HG02870 (cell line): ENCODE measurements at regions not wholly inside any gene's neighbourhood (a gene's known extent, or its start where the extent isn't known, plus 50 kb on each side); places are given as distances from the start of the nearest gene placed in this dataset.
A peak's percentile ranks its signal among the peaks of the same experiment; 100 is the strongest.

ENCODE experiments used
- ATAC-seq: cut with Tn5 transposase; IDR thresholded peaks from one replicate; pipeline ENCODE4 v1.9.1; 2021; ENCODE audit warnings: mild to moderate bottlenecking, moderate library complexity; ENCODE audit not compliant: unreplicated experiment

DNA sequence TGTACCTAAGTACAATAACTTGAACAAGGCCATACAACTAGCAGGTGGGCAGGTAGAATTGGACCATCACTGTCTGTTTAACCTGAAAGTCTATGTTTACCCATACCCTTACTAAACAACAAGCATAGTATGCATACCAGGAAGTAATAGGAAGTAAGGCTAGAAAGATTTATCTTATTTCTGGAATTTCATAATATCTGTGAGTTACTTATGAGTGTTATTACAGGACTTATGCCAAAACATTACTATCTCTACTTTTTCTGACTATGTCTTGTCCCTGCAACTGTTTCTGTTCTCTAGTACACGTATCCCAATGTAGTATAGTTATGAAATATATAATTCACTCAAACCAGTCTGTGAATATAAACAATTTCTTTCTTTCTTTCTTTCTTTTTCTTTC lies 1400.8 kb upstream of the TENM4 start:
- no peak for ATAC-seq

- ATAC-seq: peak; percentile 66
Measured at GRCh38 chr11:80838153-80838552, 1397.3 kb upstream of the TENM4 start.

GRCh38 chr11:80837051-80837450 lies 1396.2 kb upstream of the TENM4 start:
- no peak for ATAC-seq

- ATAC-seq: no peak
Measured at GRCh38 chr11:80831374-80831773, 1390.5 kb upstream of the TENM4 start.

DNA sequence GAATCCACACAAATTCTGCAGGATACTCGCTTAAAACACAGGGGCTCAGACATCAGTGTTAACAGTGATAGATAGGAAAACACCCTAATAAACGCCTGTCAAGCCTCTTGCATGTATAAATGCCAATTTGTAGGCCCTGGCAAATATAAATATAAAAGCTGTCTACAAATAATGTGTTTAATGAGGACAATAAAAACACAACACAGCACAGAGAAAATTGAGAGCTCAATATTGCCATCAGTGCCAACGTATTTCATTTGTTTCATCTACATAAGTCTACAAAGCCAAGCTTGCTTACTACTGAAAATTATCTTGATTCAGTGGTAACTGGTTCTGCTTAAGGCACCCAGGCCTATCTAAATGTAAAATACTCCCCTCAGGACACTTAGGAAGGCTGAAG lies 1387.0 kb upstream of the TENM4 start:
- ATAC-seq: no peak

- no peak for ATAC-seq
Measured at GRCh38 chr11:80826808-80827207, 1386.0 kb upstream of the TENM4 start.

DNA sequence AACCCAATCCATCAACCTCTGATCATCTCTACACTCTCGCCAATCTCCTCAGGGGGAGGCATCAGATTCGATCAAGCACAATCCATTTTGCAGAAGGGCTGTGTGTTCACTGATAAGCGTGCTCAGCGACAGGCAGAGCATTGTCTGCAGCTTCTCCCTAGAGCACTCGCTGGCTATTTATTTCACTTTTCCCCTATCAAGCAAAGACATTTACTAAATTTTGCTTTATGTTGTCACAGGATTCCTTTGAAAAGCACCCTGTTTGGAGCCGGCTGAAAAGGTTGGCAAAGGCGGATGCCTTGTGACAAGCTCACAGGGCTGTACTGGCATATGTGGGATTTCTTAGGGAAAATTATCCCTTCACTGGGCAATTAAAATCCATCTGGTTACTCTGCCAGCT lies 1381.5 kb upstream of the TENM4 start:
- ATAC-seq: no peak

- ATAC-seq: no peak
Measured at GRCh38 chr11:80819271-80819670, 1378.4 kb upstream of the TENM4 start.

- peak; percentile 37 for ATAC-seq
Measured at GRCh38 chr11:80816966-80817365, 1376.1 kb upstream of the TENM4 start.

DNA sequence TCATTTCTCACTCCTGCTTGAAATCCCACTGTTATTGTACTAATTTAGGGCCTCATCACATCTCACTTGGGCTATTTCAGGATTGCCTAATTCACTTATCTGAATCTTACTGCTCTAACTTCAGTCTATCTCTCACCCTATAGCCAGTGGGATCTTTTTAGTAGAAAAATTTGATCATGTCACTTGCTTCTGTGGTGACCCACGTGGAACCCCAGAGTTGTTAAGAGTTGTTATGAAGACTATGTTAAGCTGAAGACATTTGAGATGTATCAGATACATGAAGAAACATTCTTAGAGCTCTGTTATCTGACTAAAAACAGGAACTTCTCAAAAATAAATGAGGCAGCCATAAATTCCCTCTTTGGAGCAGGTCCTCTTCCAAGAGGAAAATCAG lies 1375.6 kb upstream of the TENM4 start:
- ATAC-seq: peak; percentile 35

GRCh38 chr11:80815752-80816453 lies 1375.1 kb upstream of the TENM4 start:
- ATAC-seq: peak; percentile 87

DNA sequence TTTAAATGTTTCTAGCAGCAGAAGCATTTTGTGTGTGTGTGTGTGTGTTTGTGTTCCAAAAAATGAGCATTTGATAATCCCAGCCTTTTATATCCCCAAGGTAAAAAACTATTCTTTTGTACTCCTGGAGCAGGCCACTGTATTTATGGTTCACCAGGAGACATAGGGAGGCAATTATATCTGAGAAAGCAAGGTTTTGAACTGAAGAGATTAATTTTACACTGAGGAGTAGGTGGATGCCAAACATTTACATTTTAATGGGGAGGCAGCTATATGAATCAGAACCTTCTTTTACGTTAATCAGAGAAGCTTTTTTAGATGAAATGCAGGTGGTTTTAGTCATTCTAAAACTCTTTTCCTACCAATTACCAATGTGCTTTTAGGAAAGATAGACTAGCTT lies 1374.0 kb upstream of the TENM4 start:
- no peak for ATAC-seq

DNA sequence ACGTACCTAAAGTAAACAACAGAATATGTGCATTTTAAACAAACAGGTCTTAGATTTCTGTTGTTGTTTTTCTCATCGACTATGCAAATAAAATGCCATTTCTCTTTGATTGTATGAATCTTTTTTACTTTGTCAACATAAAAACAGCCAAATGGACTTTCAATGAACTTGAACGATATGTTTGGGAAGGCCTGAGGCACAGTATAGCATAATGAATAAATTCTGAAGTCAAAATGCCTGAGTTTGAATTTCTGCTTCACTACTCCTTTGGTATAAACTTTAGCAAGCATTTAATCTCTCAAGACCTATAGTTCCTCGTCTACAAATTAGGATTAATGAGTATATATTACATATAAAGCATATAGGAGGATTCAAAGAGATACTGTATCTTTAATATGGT lies 1369.9 kb upstream of the TENM4 start:
- no peak for ATAC-seq

DNA sequence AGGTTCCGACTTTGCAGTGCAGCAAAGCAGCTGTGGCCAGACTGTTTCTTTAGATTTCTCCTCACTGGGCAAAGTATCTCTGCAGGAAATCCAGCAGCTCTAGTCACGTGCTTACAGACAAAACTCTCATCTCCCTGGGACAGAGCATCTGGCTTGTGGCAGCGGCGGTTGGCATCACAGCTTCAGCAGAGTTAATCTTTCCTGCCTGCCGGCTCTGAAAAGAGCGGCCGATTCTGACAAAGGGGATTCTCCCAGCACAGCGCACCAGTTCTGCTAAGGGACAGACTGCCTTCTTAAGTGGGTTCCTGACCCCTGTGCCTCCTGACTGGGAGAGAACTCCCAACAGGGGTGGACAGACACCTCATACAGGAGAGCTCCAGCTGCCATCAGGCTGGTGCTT lies 1357.3 kb upstream of the TENM4 start:
- no peak for ATAC-seq

GRCh38 chr11:80783561-80783960 lies 1342.7 kb upstream of the TENM4 start:
- ATAC-seq: no peak

GRCh38 chr11:80782135-80782885 lies 1341.5 kb upstream of the TENM4 start:
- ATAC-seq: no peak

- no peak for ATAC-seq
Measured at GRCh38 chr11:80779905-80780605, 1339.2 kb upstream of the TENM4 start.

GRCh38 chr11:80778941-80779340 lies 1338.1 kb upstream of the TENM4 start:
- no peak for ATAC-seq

GRCh38 chr11:80778432-80778831 lies 1337.6 kb upstream of the TENM4 start:
- ATAC-seq: no peak

- ATAC-seq: no peak
Measured at GRCh38 chr11:80773919-80774318, 1333.1 kb upstream of the TENM4 start.

DNA sequence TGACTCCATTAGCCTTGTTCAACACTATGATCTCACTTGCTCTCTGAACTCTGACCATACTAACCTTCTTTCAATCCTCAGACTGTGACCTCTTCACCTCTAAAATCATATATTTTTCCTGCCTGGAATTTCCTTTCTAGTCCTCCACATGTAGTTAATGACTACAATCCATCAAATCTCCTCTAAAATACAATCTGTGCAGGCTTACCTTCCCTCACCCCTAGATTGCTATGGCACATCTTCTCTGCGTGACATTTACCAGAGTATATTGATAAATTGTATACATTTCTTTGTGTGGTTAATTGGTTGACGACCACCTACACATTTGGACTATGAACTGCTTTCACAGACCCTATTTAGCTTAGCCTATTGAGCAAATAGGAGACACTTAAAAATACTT lies 1330.2 kb upstream of the TENM4 start:
- no peak for ATAC-seq

GRCh38 chr11:80758787-80759186 lies 1318.0 kb upstream of the TENM4 start:
- ATAC-seq: no peak
